ENCODE measurements at regions not wholly inside any gene's neighbourhood (a gene's known extent, or its start where the extent isn't known, plus 50 kb on each side); places are given as distances from the start of the nearest gene placed in this dataset.

GRCh38 chr12:131383291-131383690, 327.6 kb upstream of the SFSWAP start:
- no peak for TF ChIP-seq CTCF (conservative IDR thresholded peaks at IDR 0.05; ENCODE audit: low read depth, low read length)
- no peak for TF ChIP-seq POLR2A (IDR thresholded peaks at IDR 0.05; ENCODE audit: low read depth, low read length)
- TF ChIP-seq MAFK (IDR thresholded peaks at IDR 0.05; ENCODE audit: low read depth, low read length): no peak

Measured in IMR-90 (cell line).